Naive B cell (primary cell): ENCODE measurements at regions not wholly inside any gene's neighbourhood (a gene's known extent, or its start where the extent isn't known, plus 50 kb on each side); places are given as distances from the start of the nearest gene placed in this dataset.
A peak's percentile ranks its signal among the peaks of the same experiment; 100 is the strongest.
"Not testable (repeated sequence)": the region's sequence is repeated elsewhere in the genome, so short reads cannot be mapped to it uniquely, and the experiment has no call there.

Source experiments
- ATAC-seq, 2 donors: fragments of 150-1000 bp; cut with Tn5 transposase; 2 replicates each; pipeline ENCODE4 v1.10.0; 2021; ENCODE audit warnings: low read depth in 2 of 2, mild to moderate bottlenecking in 2 of 2, moderate library complexity in 2 of 2
- DNase-seq: peaks from one replicate; pipeline ENCODE4 v3.0.0; 2022
- H3K27ac Mint-ChIP-seq, 6 donors: one replicate each; pipeline ENCODE4 v1.8.0; 2020 to 2022; ENCODE audit warnings: mild to moderate bottlenecking in 6 of 6, mixed read lengths in 6 of 6, moderate library complexity in 5 of 6, inconsistent platforms in 2 of 6
- H3K27me3 Mint-ChIP-seq, 3 donors: one replicate each; pipeline ENCODE4 v1.8.0; 2021 to 2022; ENCODE audit warnings: mixed read lengths in 3 of 3, mild to moderate bottlenecking in 1 of 3
- H3K36me3 Mint-ChIP-seq, 2 donors: one replicate each; pipeline ENCODE4 v1.8.0; 2020 to 2022; ENCODE audit warnings: mixed read lengths in 2 of 2, inconsistent platforms in 1 of 2, mild to moderate bottlenecking in 1 of 2
- H3K4me1 Mint-ChIP-seq, 3 donors: one replicate each; pipeline ENCODE4 v1.8.0; 2020 to 2022; ENCODE audit warnings: mixed read lengths in 3 of 3, inconsistent platforms in 1 of 3, mild to moderate bottlenecking in 1 of 3, moderate library complexity in 1 of 3
- H3K4me3 Mint-ChIP-seq, 8 donors: one replicate each; pipeline ENCODE4 v1.8.0; 2020 to 2022; ENCODE audit warnings: mild to moderate bottlenecking in 8 of 8, mixed read lengths in 8 of 8, moderate library complexity in 8 of 8, inconsistent platforms in 2 of 8
- H3K9me3 Mint-ChIP-seq, 7 donors: one replicate each; pipeline ENCODE4 v1.8.0; 2020 to 2022; ENCODE audit warnings: mixed read lengths in 7 of 7, mild to moderate bottlenecking in 5 of 7, inconsistent platforms in 2 of 7, moderate library complexity in 1 of 7

DNA sequence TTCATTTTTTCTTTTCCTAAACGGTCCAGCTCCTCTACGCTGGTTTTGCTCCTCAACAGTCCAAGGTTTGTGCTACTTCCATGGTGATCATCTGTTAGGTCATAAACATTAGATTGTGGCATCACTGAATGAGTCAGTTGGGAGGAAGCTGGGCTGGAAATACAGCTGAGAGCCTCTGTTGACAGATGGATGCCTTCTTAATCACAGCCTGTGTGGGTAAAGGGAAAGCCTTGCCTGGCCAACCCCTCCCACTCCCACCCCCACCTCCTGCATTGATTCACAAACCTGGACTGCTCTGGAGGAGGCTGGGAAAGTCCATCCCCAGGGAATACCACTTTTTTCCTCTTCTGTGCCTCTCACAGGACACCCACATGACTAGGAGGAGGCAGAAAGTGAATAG lies 180.6 kb upstream of the CCN2 start:
- peaks cover 55 to 64% (median 62%) of the 10 kb centered on the region in 3 donors for H3K4me1 Mint-ChIP-seq
- peaks cover 0 to 7% of the 10 kb centered on the region in 2 donors for H3K36me3 Mint-ChIP-seq
- DNase-seq = peak; percentile 25
- ATAC-seq = peak; percentile 52 to 53
- H3K4me3 Mint-ChIP-seq = peak overlapping the region; percentile 65 to 90 (median 76)
- H3K9me3 Mint-ChIP-seq = peaks cover 0 to 3% (median 0%) of the 10 kb centered on the region in 7 donors
- H3K27me3 Mint-ChIP-seq = no peaks in the 10 kb centered on the region
- H3K27ac Mint-ChIP-seq = peak overlapping the region; percentile 89 to 98 (median 94)

DNA sequence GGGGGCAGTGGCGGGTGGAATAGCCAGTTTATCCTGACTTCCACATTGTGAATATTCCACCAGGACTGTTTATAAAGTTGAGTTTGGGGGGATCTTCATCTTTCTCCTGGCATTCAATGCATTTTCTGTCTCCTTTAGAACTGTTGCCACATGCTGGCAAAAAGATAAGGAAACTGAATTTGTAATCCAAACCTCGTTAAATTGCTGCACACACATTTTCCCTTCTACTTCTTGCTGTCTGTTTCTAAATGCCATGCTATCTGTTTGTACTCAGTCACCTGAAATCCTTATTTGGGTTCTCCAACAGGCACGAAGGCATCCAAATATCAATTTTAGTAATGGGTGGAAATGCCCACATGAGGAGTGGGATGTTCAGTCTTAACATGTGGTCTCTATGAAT lies 180.2 kb upstream of the CCN2 start:
- H3K4me1 Mint-ChIP-seq = peaks cover 52 to 60% (median 57%) of the 10 kb centered on the region in 3 donors
- peak overlapping the region; percentile 89 to 98 (median 94) for H3K27ac Mint-ChIP-seq
- peaks cover 0 to 10% of the 10 kb centered on the region in 2 donors for H3K36me3 Mint-ChIP-seq
- DNase-seq (no peak), ATAC-seq (no peak)
- H3K27me3 Mint-ChIP-seq = no peaks in the 10 kb centered on the region
- peaks cover 0 to 3% (median 0%) of the 10 kb centered on the region in 7 donors for H3K9me3 Mint-ChIP-seq
- H3K4me3 Mint-ChIP-seq = peak overlapping the region; percentile 65 to 90 (median 78)

DNA sequence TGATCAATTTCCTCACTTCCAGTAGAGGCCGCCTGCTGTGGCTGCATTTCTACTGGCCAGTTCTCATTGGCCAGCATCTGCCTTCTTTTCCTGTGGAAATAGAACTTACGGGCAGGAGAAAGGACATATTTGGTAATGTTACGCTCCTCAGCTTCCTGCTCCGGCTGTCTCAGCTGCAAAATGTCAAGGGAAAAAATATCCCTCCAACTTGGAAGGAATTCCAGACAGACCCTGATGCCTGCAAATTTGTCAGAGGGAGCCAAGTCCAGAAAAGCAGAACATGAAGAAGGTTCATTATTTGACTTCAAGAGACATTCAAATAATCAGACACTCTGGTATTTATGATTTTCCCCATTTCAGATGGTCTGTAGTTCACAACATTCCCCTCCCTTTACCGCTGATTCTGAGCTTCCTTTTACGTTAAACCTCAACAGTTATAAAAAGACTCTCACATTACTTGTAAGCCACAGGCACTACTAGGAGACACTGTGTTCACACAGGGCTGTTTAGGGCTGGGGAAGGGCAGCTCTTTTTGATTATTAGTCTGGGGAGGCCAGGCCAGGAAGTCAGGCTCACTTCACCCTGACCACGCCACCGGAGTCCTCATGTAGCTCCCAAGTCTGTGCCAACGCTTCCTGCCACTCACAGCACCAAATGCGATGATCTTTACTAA lies 179.6 kb upstream of the CCN2 start:
- Mint-ChIP-seq H3K9me3 (peaks cover 0 to 6% (median 0%) of the 10 kb centered on the region in 7 donors), H3K4me1 (peaks cover 48 to 54% (median 52%) of the 10 kb centered on the region in 3 donors), H3K36me3 (peaks cover 0 to 10% of the 10 kb centered on the region in 2 donors), H3K4me3 (peak overlapping the region; percentile 65 to 90 (median 78)), H3K27ac (peak overlapping the region; percentile 89 to 98 (median 94)), H3K27me3 (no peaks in the 10 kb centered on the region)
- ATAC-seq (peak; percentile 31 to 36), DNase-seq (no peak)

DNA sequence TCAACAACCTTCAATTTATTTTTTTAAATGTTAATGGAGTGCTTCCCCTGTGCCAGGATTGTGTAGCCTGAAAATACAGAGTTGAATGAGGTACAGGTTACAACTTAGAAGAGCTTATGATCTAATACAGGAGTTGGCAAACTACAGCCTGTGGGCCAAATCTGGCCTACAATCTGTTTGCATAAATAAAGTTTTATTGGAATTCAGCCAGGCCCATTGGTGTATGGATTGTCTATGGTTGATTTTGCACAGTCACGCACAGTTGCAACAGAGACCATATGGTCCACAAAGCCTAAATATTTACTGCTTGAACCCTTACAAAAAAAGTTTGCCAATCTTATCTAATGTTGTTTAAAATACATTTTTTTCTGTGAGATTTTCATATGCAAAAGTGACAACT lies 177.3 kb upstream of the CCN2 start:
- peaks cover 0 to 10% of the 10 kb centered on the region in 2 donors for H3K36me3 Mint-ChIP-seq
- H3K4me1 Mint-ChIP-seq = peaks cover 26 to 35% (median 31%) of the 10 kb centered on the region in 3 donors
- DNase-seq = no peak
- no peaks in the 10 kb centered on the region for H3K27me3 Mint-ChIP-seq
- peaks cover 0 to 6% (median 0%) of the 10 kb centered on the region in 7 donors for H3K9me3 Mint-ChIP-seq
- H3K4me3 Mint-ChIP-seq = no peak overlapping the region
- ATAC-seq = no peak
- H3K27ac Mint-ChIP-seq = no peak overlapping the region

DNA sequence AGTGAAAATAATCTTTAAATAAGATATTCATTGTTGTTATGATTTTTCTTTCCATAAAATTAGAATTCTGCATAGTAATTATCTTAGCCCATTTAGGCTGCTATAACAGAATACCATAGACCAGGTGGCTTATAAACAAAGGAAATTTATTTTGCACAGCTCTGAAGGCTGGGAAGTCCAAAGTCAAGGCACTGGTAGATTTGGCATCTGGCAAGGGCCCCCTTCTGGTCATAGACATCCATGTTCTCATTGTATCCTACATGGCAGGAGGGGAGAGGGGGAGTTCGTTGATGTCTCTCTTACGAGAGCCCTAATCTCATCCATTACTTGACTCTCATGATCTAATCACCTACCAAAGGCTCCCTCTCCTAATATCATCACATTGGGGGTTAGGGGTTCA lies 175.0 kb upstream of the CCN2 start:
- H3K9me3 Mint-ChIP-seq = peaks cover 0 to 6% (median 0%) of the 10 kb centered on the region in 7 donors
- no peaks in the 10 kb centered on the region for H3K27me3 Mint-ChIP-seq
- ATAC-seq (no peak), DNase-seq (no peak)
- H3K4me3 Mint-ChIP-seq = peak overlapping the region in 1 of 8 donors; percentile 35
- no peak overlapping the region for H3K27ac Mint-ChIP-seq
- peaks cover 6 to 22% (median 17%) of the 10 kb centered on the region in 3 donors for H3K4me1 Mint-ChIP-seq
- H3K36me3 Mint-ChIP-seq = peaks cover 0 to 10% of the 10 kb centered on the region in 2 donors

DNA sequence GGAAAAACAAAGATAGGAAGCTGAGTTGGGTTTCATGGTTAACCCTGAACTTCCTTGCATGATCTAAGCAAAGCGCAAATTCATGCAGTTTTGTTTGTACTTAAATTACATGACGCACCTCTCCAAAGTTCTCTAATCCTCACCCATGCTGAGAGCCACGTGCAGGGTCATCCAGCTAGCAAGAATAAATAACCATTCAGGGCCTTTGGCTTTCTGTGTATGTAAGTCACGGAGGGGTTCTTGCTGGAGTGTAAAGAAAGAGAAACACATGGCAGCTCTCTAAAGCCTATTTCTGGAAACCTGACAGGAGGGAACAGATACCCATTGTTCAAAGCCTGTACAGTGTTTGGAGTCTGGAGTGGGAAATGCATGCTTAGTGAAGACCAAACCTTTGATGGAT lies 171.7 kb upstream of the CCN2 start:
- DNase-seq (no peak), ATAC-seq (no peak)
- H3K4me3 Mint-ChIP-seq = no peak overlapping the region
- H3K27ac Mint-ChIP-seq = no peak overlapping the region
- H3K4me1 Mint-ChIP-seq = peaks cover 0 to 24% (median 9%) of the 10 kb centered on the region in 3 donors
- peaks cover 0 to 6% (median 0%) of the 10 kb centered on the region in 7 donors for H3K9me3 Mint-ChIP-seq
- peaks cover 0 to 10% of the 10 kb centered on the region in 2 donors for H3K36me3 Mint-ChIP-seq
- H3K27me3 Mint-ChIP-seq = no peaks in the 10 kb centered on the region

DNA sequence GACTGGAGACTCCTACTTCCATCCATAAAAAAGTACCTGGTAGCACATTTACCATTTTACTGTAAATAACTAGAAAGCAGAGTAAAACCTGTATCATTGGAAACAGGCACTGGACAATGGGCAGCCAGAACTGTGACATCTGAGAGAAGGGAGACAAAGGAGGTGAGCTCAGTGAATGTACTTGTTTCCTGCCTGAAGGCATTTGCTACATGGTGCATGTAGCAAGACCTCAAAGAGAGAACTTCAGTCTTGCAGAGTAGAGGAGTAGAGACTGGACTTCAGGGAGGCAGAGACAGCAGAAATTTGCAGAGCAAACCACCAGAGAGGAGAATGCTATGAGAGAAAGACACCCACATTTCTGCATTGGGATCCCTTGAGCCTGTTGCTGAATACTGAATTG lies 171.0 kb upstream of the CCN2 start:
- H3K27me3 Mint-ChIP-seq = no peaks in the 10 kb centered on the region
- ATAC-seq (no peak), DNase-seq (no peak)
- H3K27ac Mint-ChIP-seq = no peak overlapping the region
- H3K4me1 Mint-ChIP-seq = peaks cover 0 to 24% (median 9%) of the 10 kb centered on the region in 3 donors
- no peak overlapping the region for H3K4me3 Mint-ChIP-seq
- peaks cover 0 to 7% of the 10 kb centered on the region in 2 donors for H3K36me3 Mint-ChIP-seq
- peaks cover 0 to 6% (median 0%) of the 10 kb centered on the region in 7 donors for H3K9me3 Mint-ChIP-seq

DNA sequence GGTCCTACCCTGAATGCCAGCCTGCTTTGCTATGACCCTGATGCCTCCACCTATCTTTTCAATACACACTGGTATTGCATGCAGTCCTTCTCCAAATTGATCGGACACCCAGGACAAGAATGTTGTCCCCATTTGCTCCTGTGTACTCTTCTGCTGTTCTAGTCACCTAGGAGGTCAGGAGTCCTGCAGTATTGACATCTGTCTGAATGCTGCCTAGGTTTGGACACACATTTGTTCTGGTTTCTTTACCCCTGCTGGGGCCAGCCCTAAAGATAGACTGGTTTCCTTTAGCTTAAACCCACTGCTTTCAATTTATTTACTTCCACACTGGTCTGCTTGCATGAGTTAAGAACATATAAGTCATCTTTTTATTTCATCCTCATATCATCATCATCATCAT lies 167.0 kb upstream of the CCN2 start:
- no peaks in the 10 kb centered on the region for H3K36me3 Mint-ChIP-seq
- peaks cover 0 to 33% (median 15%) of the 10 kb centered on the region in 3 donors for H3K4me1 Mint-ChIP-seq
- H3K4me3 Mint-ChIP-seq = no peak overlapping the region
- no peak for DNase-seq
- ATAC-seq = no peak
- no peak overlapping the region for H3K27ac Mint-ChIP-seq
- H3K27me3 Mint-ChIP-seq = no peaks in the 10 kb centered on the region
- no peaks in the 10 kb centered on the region for H3K9me3 Mint-ChIP-seq

DNA sequence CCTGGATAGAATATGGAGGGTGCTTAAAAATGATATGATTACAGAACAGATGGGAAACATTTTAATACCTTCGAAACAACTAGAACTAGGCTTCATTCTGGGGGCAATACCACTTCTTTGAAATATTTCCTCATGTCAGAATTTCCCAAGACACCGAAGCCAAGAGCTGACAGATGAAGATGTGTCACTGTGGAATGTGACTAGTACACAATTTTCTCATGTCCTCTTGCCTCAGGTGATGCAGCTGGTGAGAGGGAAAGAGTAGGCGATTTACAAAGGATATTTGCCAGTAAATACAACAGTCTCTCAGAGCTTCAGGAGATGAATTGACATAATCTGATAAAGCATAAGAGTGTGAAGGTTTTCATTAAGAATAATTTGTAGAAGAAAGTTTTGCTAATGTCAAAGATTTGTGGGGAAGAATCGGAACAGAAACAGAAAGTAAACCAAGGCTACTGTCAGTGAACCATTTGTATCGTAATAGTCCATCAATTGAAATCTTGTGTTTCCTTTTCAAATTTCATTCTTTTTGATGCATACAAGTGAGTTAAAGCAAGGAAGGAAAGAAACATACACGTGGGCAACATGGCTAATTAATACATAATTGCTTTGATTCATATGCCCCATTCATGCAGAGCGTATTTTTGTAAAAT lies 164.7 kb upstream of the CCN2 start:
- peak overlapping the region in 1 of 6 donors; percentile 1 for H3K27ac Mint-ChIP-seq
- H3K4me3 Mint-ChIP-seq = peak overlapping the region in 6 of 8 donors; percentile 40 to 74 (median 54)
- no peak for DNase-seq
- H3K27me3 Mint-ChIP-seq = no peaks in the 10 kb centered on the region
- H3K9me3 Mint-ChIP-seq = peaks cover 0 to 9% (median 3%) of the 10 kb centered on the region in 7 donors
- H3K36me3 Mint-ChIP-seq = no peaks in the 10 kb centered on the region
- H3K4me1 Mint-ChIP-seq = peaks cover 0 to 16% (median 9%) of the 10 kb centered on the region in 3 donors
- no peak for ATAC-seq

DNA sequence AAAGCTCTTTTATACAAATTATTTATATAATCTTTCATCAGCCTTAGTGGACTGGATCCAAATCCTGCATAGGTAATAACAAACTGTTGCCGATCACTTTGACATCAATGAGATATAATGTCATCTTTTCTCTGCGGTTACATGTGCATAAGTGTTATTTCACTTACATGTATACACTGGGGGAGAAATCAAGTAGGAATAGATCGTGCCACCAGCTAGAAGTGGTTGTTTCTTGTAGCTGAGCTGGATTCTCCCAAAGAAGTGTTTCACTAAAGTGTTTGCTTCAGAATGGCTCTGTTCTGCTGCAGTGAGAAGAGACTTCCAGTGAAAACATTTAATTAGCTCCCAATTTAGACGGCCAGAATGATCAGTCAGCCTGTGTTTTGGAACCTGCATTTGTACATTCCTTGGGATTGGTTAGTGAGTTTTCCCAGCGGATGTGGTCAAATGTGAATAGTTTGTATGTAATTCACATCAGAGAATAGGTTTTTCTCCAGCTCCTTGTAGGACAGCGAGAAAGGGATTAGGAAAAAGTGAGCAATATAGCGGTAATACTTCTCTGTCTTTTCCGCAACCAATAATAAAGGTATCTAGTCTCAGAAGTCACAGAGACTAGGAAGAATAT lies 163.1 kb upstream of the CCN2 start:
- Mint-ChIP-seq H3K9me3 (peaks cover 2 to 22% (median 14%) of the 10 kb centered on the region in 7 donors), H3K27ac (no peak overlapping the region), H3K4me3 (no peak overlapping the region), H3K27me3 (no peaks in the 10 kb centered on the region), H3K36me3 (peaks cover 5 to 8% of the 10 kb centered on the region in 2 donors), H3K4me1 (peaks cover 0 to 16% (median 9%) of the 10 kb centered on the region in 3 donors)
- no peak for DNase-seq
- no peak for ATAC-seq

DNA sequence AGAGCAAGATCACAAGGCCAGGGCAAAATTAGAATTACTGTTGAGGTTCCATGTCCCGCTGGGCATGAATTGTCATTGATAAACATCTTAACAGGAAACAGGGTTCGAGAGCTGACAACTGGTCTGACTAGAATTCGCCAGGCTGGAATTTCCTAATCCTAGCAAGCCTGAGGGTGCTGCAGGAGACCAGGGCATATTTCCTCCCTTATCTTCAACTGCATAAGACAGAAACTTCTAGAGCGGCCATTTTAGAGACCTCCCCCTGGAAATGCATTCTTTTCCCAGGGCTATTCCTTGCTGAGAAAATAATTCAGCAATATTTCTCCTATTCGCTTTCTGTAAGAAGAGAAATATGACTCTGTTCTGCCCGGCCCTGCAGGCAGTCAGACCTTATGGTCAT lies 158.6 kb upstream of the CCN2 start:
- H3K27me3 Mint-ChIP-seq, DNase-seq, ATAC-seq, H3K4me1 Mint-ChIP-seq: not testable (repeated sequence)
- peaks cover 11 to 39% (median 30%) of the 10 kb centered on the region in 7 donors for H3K9me3 Mint-ChIP-seq
- peak overlapping the region in 1 of 8 donors; percentile 3 for H3K4me3 Mint-ChIP-seq
- peaks cover 13 to 31% of the 10 kb centered on the region in 2 donors for H3K36me3 Mint-ChIP-seq
- peak overlapping the region in 1 of 6 donors; percentile 43 for H3K27ac Mint-ChIP-seq

DNA sequence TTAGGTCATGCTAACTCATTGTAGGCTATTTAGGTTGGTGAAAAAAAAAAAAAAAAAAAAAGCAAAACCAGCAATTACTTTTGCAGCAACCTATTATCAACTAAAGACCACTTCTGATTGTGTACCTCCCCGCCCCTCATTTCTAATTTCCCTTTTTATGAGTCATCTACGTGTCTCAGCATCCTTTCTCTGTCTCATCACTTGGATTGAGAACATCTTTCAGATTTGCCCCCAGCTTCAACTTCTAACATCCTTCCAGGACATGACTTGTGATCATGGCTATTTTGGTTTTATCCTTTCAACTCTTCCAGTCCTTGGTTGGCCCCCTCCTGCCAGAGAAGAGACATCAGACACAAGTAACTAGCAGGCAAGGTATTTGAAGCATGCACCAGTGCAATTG lies 156.7 kb upstream of the CCN2 start:
- Mint-ChIP-seq H3K4me1 (no peaks in the 10 kb centered on the region), H3K27ac (peak overlapping the region in 1 of 6 donors; percentile 32), H3K9me3 (peaks cover 11 to 45% (median 30%) of the 10 kb centered on the region in 7 donors), H3K4me3 (peak overlapping the region in 1 of 8 donors; percentile 58), H3K27me3 (no peaks in the 10 kb centered on the region), H3K36me3 (peaks cover 18 to 38% of the 10 kb centered on the region in 2 donors)
- ATAC-seq = no peak
- DNase-seq = no peak

DNA sequence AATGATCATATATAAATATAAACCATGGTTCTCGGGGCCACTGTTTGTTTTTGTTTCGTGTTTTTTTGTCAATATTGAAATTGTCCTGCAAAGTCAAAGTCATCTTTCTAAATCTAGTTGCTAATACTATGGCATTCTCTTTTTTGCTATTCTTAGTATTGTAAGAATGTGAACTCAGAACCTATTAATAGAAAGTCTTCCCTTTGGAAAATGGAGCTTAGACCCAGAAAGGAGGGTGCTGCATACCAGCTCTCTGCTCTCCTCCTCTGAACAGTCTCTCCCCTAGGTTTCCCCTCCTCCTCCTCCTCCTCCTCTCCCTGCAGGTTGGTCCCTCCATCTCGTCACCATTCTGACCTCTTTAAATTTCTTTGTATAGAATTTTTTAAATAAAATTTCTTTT lies 150.4 kb upstream of the CCN2 start:
- Mint-ChIP-seq H3K36me3 (peaks cover 6 to 8% of the 10 kb centered on the region in 2 donors), H3K4me1 (peaks cover 0 to 11% (median 3%) of the 10 kb centered on the region in 3 donors), H3K9me3 (peaks cover 0 to 11% (median 4%) of the 10 kb centered on the region in 7 donors), H3K27ac (no peak overlapping the region), H3K27me3 (no peaks in the 10 kb centered on the region), H3K4me3 (no peak overlapping the region)
- ATAC-seq = no peak
- no peak for DNase-seq
